ENCODE measurements at regions not wholly inside any gene's neighbourhood (a gene's known extent, or its start where the extent isn't known, plus 50 kb on each side); places are given as distances from the start of the nearest gene placed in this dataset.

GRCh38 chrX:138018145-138018799 is 452.3 kb downstream of the ZIC3 start:
- TF ChIP-seq POLR2A (IDR thresholded peaks at IDR 0.05; ENCODE audit: extremely low read depth, insufficient read length) (no peak), MYC (IDR thresholded peaks at IDR 0.05; ENCODE audit: low read depth, low read length) (no peak)
- TF ChIP-seq, protein P1, sequence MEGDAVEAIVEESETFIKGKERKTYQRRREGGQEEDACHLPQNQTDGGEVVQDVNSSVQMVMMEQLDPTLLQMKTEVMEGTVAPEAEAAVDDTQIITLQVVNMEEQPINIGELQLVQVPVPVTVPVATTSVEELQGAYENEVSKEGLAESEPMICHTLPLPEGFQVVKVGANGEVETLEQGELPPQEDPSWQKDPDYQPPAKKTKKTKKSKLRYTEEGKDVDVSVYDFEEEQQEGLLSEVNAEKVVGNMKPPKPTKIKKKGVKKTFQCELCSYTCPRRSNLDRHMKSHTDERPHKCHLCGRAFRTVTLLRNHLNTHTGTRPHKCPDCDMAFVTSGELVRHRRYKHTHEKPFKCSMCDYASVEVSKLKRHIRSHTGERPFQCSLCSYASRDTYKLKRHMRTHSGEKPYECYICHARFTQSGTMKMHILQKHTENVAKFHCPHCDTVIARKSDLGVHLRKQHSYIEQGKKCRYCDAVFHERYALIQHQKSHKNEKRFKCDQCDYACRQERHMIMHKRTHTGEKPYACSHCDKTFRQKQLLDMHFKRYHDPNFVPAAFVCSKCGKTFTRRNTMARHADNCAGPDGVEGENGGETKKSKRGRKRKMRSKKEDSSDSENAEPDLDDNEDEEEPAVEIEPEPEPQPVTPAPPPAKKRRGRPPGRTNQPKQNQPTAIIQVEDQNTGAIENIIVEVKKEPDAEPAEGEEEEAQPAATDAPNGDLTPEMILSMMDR (IDR thresholded peaks at IDR 0.05; ENCODE audit: low read depth, low read length), result no peak

Data from NB4 (cell line).